A673 (cell line): ENCODE measurements at regions not wholly inside any gene's neighbourhood (a gene's known extent, or its start where the extent isn't known, plus 50 kb on each side); places are given as distances from the start of the nearest gene placed in this dataset.

Source experiments
- BruUV-seq: library from RNA; stranded (reverse); fragments of 400-500 nt; replicated peaks from 2 replicates; lab custom pipeline; 2021; lab: Mats Ljungman, UMichigan
- CTCF ChIA-PET: fragments of 300-600 bp; sonication (Branson Sonifier 250); formaldehyde crosslinking; loops from one replicate; lab custom pipeline; 2022; ENCODE audit warnings: antibody characterized with exemption; lab: Charles Lee
- POLR2A ChIA-PET: fragments of 300-600 bp; sonication (Branson Sonifier 250); formaldehyde crosslinking; loops from one replicate; lab custom pipeline; 2022; ENCODE audit warnings: antibody characterized with exemption; ENCODE audit not compliant: low non-redundant PET; lab: Charles Lee
- DNase-seq: peaks from one replicate; pipeline ENCODE4 v3.0.0-alpha.2; 2015; ENCODE audit warnings: low spot score
- H3K27ac ChIP-seq: fragments of 200-600 bp; sonication (generic); 2 replicates; pipeline ENCODE4 v1.5.1; 2016; ENCODE audit warnings: mixed run types, low read depth, mild to moderate bottlenecking, mixed read lengths, antibody characterized with exemption, low read length; ENCODE audit not compliant: poor library complexity, severe bottlenecking
- H3K27me3 ChIP-seq: fragments of 200-600 bp; sonication (generic); replicated peaks from 2 replicates; pipeline ENCODE4 v1.6.1; 2017; ENCODE audit warnings: mixed run types, low read depth, mild to moderate bottlenecking, mixed read lengths, antibody characterized with exemption, low read length; ENCODE audit not compliant: insufficient read depth, poor library complexity
- H3K36me3 ChIP-seq: fragments of 200-600 bp; sonication (generic); 2 replicates; pipeline ENCODE4 v1.6.1; 2016; ENCODE audit warnings: mixed run types, mild to moderate bottlenecking, mixed read lengths, antibody characterized with exemption, low read length; ENCODE audit not compliant: insufficient read depth, poor library complexity, severe bottlenecking
- H3K4me1 ChIP-seq: fragments of 200-600 bp; sonication (generic); 2 replicates; pipeline ENCODE4 v1.6.1; 2017; ENCODE audit warnings: mixed run types, mild to moderate bottlenecking, mixed read lengths, antibody characterized with exemption, low read length; ENCODE audit not compliant: insufficient read depth, poor library complexity, severe bottlenecking
- H3K4me3 ChIP-seq: fragments of 200-600 bp; sonication (generic); 2 replicates; pipeline ENCODE4 v1.5.1; 2016; ENCODE audit warnings: low read depth, mixed run types, mild to moderate bottlenecking, mixed read lengths, low read length; ENCODE audit not compliant: poor library complexity, severe bottlenecking
- H3K9me3 ChIP-seq: fragments of 200-600 bp; sonication (generic); 2 replicates; pipeline ENCODE4 v1.6.1; 2016; ENCODE audit warnings: mixed run types, low read depth, mild to moderate bottlenecking, mixed read lengths, antibody characterized with exemption, low read length; ENCODE audit not compliant: poor library complexity, severe bottlenecking
- EZH2 ChIP-seq: fragments of 200-600 bp; sonication (generic); IDR thresholded peaks from 2 replicates; pipeline ENCODE4 v1.6.1; 2017; ENCODE audit warnings: borderline replicate concordance, low read depth, mild to moderate bottlenecking, mixed read lengths, antibody characterized with exemption, low read length; ENCODE audit not compliant: poor library complexity, severe bottlenecking
- intact Hi-C: fragments of 100-400 bp; cut with micrococcal nuclease; formaldehyde crosslinking; loops from one replicate; pipeline ENCODE4 v1.10.0; 2022; ENCODE audit not compliant: unreplicated experiment
- TF ChIP-seq, protein P1 (sequence below): fragments of 300-800, 200-600 bp; sonication (generic); conservative IDR thresholded peaks from 2 replicates; pipeline ENCODE4 v1.5.1; 2017; ENCODE audit warnings: low read depth, mild to moderate bottlenecking, antibody characterized with exemption, low read length, moderate library complexity, mixed read lengths

GRCh38 chr10:59454171-59454919, 92.0 kb upstream of the FAM13C start:
- TF ChIP-seq EZH2: no peak
- TF ChIP-seq, protein P1, sequence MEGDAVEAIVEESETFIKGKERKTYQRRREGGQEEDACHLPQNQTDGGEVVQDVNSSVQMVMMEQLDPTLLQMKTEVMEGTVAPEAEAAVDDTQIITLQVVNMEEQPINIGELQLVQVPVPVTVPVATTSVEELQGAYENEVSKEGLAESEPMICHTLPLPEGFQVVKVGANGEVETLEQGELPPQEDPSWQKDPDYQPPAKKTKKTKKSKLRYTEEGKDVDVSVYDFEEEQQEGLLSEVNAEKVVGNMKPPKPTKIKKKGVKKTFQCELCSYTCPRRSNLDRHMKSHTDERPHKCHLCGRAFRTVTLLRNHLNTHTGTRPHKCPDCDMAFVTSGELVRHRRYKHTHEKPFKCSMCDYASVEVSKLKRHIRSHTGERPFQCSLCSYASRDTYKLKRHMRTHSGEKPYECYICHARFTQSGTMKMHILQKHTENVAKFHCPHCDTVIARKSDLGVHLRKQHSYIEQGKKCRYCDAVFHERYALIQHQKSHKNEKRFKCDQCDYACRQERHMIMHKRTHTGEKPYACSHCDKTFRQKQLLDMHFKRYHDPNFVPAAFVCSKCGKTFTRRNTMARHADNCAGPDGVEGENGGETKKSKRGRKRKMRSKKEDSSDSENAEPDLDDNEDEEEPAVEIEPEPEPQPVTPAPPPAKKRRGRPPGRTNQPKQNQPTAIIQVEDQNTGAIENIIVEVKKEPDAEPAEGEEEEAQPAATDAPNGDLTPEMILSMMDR: no peak
- no TSS peak for BruUV-seq

GRCh38 chr10:59448616-59449015, 86.3 kb upstream of the FAM13C start:
- Histone ChIP-seq H3K27ac (no peak overlapping the region), H3K36me3 (no peaks in the 10 kb centered on the region), H3K4me1 (no peaks in the 10 kb centered on the region), H3K27me3 (no peaks in the 10 kb centered on the region), H3K4me3 (no peak overlapping the region), H3K9me3 (no peaks in the 10 kb centered on the region)
- ChIA-PET CTCF (no interaction called here), POLR2A (no interaction called here)
- intact Hi-C loops: no loop called here
- no peak for DNase-seq
- TF ChIP-seq, protein P1: no peak
- TF ChIP-seq EZH2: no peak
- no TSS peak for BruUV-seq

More at GRCh38 chr10:59454171-59454919, 92.0 kb upstream of the FAM13C start:
- no peak overlapping the region for H3K4me3 ChIP-seq
- H3K27me3 ChIP-seq: no peaks in the 10 kb centered on the region
- no peak overlapping the region for H3K27ac ChIP-seq
- no peaks in the 10 kb centered on the region for H3K36me3 ChIP-seq
- CTCF ChIA-PET: no interaction called here
- DNase-seq: no peak
- H3K4me1 ChIP-seq: no peaks in the 10 kb centered on the region
- H3K9me3 ChIP-seq: no peaks in the 10 kb centered on the region
- POLR2A ChIA-PET: no interaction called here
- intact Hi-C loops: no loop called here

DNA sequence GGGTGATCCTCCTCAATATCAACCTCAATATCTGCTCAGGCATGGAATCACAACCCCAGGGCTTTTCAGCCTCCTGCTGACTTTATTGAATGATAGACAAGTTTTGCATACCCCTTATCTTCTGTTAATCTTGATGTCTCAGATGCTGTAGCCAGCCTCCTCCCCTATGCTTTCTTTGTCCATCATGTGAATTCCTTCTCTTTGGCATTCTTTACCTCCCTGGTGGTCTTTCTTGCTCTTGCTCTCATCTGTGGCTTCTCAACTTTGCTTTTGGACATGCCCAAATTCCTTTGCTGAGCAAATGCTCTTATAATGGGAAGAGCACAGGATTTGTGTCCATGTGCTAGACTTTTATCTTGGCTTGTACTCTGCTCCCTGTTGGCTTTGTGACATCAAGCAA, 73.4 kb upstream of the FAM13C start:
- no peaks in the 10 kb centered on the region for H3K36me3 ChIP-seq
- no peak overlapping the region for H3K4me3 ChIP-seq
- POLR2A ChIA-PET: no interaction called here
- peak overlapping the region; percentile 73 for H3K27ac ChIP-seq
- BruUV-seq: no TSS peak
- H3K9me3 ChIP-seq: peaks cover 7% of the 10 kb centered on the region
- CTCF ChIA-PET: no interaction called here
- intact Hi-C loops: no loop called here
- H3K4me1 ChIP-seq: peaks cover 54% of the 10 kb centered on the region
- no peaks in the 10 kb centered on the region for H3K27me3 ChIP-seq
- DNase-seq: peak; percentile 73
- no peak for TF ChIP-seq EZH2
- TF ChIP-seq, protein P1: no peak
